IMR-90 (cell line): ENCODE measurements at regions not wholly inside any gene's neighbourhood (a gene's known extent, or its start where the extent isn't known, plus 50 kb on each side); places are given as distances from the start of the nearest gene placed in this dataset.

Experiments used
- ATAC-seq: fragments of 200-7000 bp; cut with Tn5 transposase; 2 replicates; pipeline ENCODE4 v1.9.1; 2020; ENCODE audit warnings: low read depth, mild to moderate bottlenecking, moderate library complexity
- BruUV-seq: library from RNA; stranded (reverse); fragments of 400-500 nt; replicated peaks from 2 replicates; lab custom pipeline; 2021; lab: Mats Ljungman, UMichigan
- CTCF ChIA-PET: fragments of 300-600 bp; formaldehyde crosslinking; extraction: SDS; loops from one replicate; lab custom pipeline; 2021; ENCODE audit warnings: antibody characterized with exemption; lab: Yijun Ruan, JAX
- POLR2A ChIA-PET: fragments of 300-600 bp; sonication (Branson Sonifier 250); formaldehyde crosslinking; loops from one replicate; lab custom pipeline; 2022; ENCODE audit warnings: antibody characterized with exemption; ENCODE audit not compliant: unreplicated experiment; lab: Charles Lee
- DNase-seq: peaks from one replicate; pipeline ENCODE4 v3.0.0; 2013
- H2AFZ ChIP-seq: replicated peaks from 2 replicates; pipeline ENCODE3; 2013; ENCODE audit warnings: low read length, mild to moderate bottlenecking; ENCODE audit not compliant: poor library complexity
- H2AK5ac ChIP-seq: 2 replicates; pipeline ENCODE4 v1.6.1; 2013; ENCODE audit warnings: low read depth, low read length, inconsistent platforms
- H2AK9ac ChIP-seq: replicated peaks from 2 replicates; pipeline ENCODE3; 2013; ENCODE audit warnings: mild to moderate bottlenecking, low read depth, low read length, moderate library complexity; ENCODE audit not compliant: poor library complexity
- H2BK120ac ChIP-seq: 2 replicates; pipeline ENCODE4 v1.6.1; 2013; ENCODE audit warnings: low read depth, low read length, inconsistent platforms
- H2BK15ac ChIP-seq: 3 replicates; pipeline ENCODE4 v1.6.1; 2013; ENCODE audit warnings: low read depth, low read length, inconsistent platforms
- H2BK20ac ChIP-seq: 2 replicates; pipeline ENCODE4 v1.6.1; 2013; ENCODE audit warnings: low read depth, mild to moderate bottlenecking, inconsistent platforms, low read length, moderate library complexity
- H2BK5ac ChIP-seq: 2 replicates; pipeline ENCODE4 v1.6.1; 2013; ENCODE audit warnings: mild to moderate bottlenecking, low read depth, low read length, inconsistent platforms; ENCODE audit not compliant: poor library complexity, severe bottlenecking
- H3K14ac ChIP-seq: replicated peaks from 2 replicates; pipeline ENCODE4 v1.6.1; 2013; ENCODE audit warnings: low read depth, low read length, inconsistent platforms
- H3K18ac ChIP-seq: 2 replicates; pipeline ENCODE4 v1.6.1; 2013; ENCODE audit warnings: low read depth, low read length, control low read depth
- H3K23ac ChIP-seq: 2 replicates; pipeline ENCODE4 v1.6.1; 2013; ENCODE audit warnings: low read depth, low read length, inconsistent platforms
- H3K27ac ChIP-seq: 2 replicates; pipeline ENCODE4 v1.5.1; 2013; ENCODE audit warnings: mild to moderate bottlenecking, control low read depth, low read length; ENCODE audit not compliant: insufficient read depth
- H3K27me3 ChIP-seq: 2 replicates; pipeline ENCODE4 v1.6.1; 2013; ENCODE audit warnings: low read length; ENCODE audit not compliant: control insufficient read depth, insufficient read depth
- H3K36me3 ChIP-seq: 2 replicates; pipeline ENCODE4 v1.6.1; 2013; ENCODE audit warnings: low read length, mixed read lengths; ENCODE audit not compliant: control insufficient read depth, insufficient read depth
- H3K4ac ChIP-seq: 2 replicates; pipeline ENCODE4 v1.6.1; 2013; ENCODE audit warnings: low read depth, low read length, inconsistent platforms
- H3K4me1 ChIP-seq: 2 replicates; pipeline ENCODE4 v1.6.1; 2013; ENCODE audit warnings: low read length, mixed read lengths; ENCODE audit not compliant: control insufficient read depth, insufficient read depth
- H3K4me2 ChIP-seq: 2 replicates; pipeline ENCODE4 v1.6.1; 2013; ENCODE audit warnings: low read depth, mild to moderate bottlenecking, control low read depth, low read length, moderate library complexity
- H3K4me3 ChIP-seq: 2 replicates; pipeline ENCODE4 v1.5.1; 2013; ENCODE audit warnings: low read depth, mild to moderate bottlenecking, control low read depth, low read length, moderate library complexity; ENCODE audit not compliant: insufficient read depth
- H3K56ac ChIP-seq: 2 replicates; pipeline ENCODE4 v1.6.1; 2013; ENCODE audit warnings: low read length, inconsistent platforms; ENCODE audit not compliant: insufficient read depth; ENCODE audit errors: extremely low read depth
- H3K79me1 ChIP-seq, 2 experiments: 2 replicates each; pipeline ENCODE4 v1.6.1; 2013; ENCODE audit warnings: low read length in 2 of 2, inconsistent platforms in 1 of 2, low read depth in 1 of 2
- H3K9ac ChIP-seq: 2 replicates; pipeline ENCODE4 v1.6.1; 2013; ENCODE audit warnings: low read depth, low read length, control low read depth
- H3K9me1 ChIP-seq: 2 replicates; pipeline ENCODE4 v1.6.1; 2013; ENCODE audit warnings: low read length, inconsistent platforms; ENCODE audit not compliant: insufficient read depth
- H3K9me3 ChIP-seq: 2 replicates; pipeline ENCODE4 v1.6.1; 2013; ENCODE audit warnings: low read length; ENCODE audit not compliant: control insufficient read depth, insufficient read depth
- H4K20me1 ChIP-seq: 2 replicates; pipeline ENCODE4 v1.6.1; 2013; ENCODE audit warnings: low read length, inconsistent platforms; ENCODE audit not compliant: insufficient read depth
- H4K5ac ChIP-seq: 2 replicates; pipeline ENCODE4 v1.6.1; 2013; ENCODE audit warnings: mild to moderate bottlenecking, low read depth, low read length, control low read depth
- H4K8ac ChIP-seq, 2 experiments: 2 replicates each; pipeline ENCODE4 v1.6.1; 2013; ENCODE audit warnings: low read depth in 2 of 2, low read length in 2 of 2, control low read depth in 1 of 2, inconsistent platforms in 1 of 2
- H4K91ac ChIP-seq: 2 replicates; pipeline ENCODE4 v1.6.1; 2013; ENCODE audit warnings: low read depth, low read length, inconsistent platforms; ENCODE audit not compliant: insufficient read depth
- WGBS, 2 experiments: methylation state at CpG; one replicate each; pipeline versions ENCODE4 v1.1.5 to v1.1.7; 2013; ENCODE audit warnings: missing lambda C conversion rate in 2 of 2; ENCODE audit not compliant: insufficient read length in 1 of 2; ENCODE audit errors: extremely low coverage in 2 of 2; 5-methylcytosine and 5-hydroxymethylcytosine counted together
- dilution Hi-C: fragments of 300-500 bp; cut with HindIII; formaldehyde crosslinking; loops from one replicate; pipeline ENCODE4 v1.14.3; 2018; ENCODE audit warnings: low sequenced_read_pairs; ENCODE audit not compliant: unreplicated experiment
- in situ Hi-C: fragments of 300-500 bp; cut with MboI; formaldehyde crosslinking; loops from 3 replicates; pipeline ENCODE4 v1.14.3; 2019; ENCODE audit warnings: low sequenced_read_pairs, inconsistent platforms, mixed read lengths
- intact Hi-C: fragments of 100-400 bp; cut with micrococcal nuclease; formaldehyde crosslinking; loops from 2 replicates; pipeline ENCODE4 v1.10.0; 2022
- TF ChIP-seq, protein P1 (sequence below): fragments of 150-350 bp; IDR thresholded peaks from 2 replicates; pipeline ENCODE4 v1.6.1; 2017; ENCODE audit warnings: mild to moderate bottlenecking, antibody characterized with exemption, low read length, low read depth

DNA sequence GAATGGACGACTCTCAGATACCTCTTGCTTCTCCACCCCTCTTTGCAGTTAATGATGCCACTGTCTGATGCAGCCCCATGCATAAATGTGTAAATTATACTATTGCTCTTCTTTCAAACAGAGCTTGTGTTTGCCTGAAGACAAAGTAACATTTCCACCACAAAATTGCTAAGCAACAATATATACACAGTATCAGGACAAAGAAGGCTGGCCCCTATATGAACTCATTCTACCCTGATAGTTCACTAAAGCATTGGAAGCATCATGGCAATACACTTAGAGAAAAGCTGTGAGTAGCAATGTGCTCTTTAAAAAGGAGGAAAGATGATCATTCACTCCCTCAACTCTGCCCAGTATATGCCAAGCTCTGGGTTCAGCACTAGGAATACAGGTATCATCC lies 427.0 kb upstream of the CPEB2 start:
- H2BK15ac ChIP-seq, result no peak overlapping the region
- no peak overlapping the region for H3K4me2 ChIP-seq
- H2BK5ac ChIP-seq, result no peak overlapping the region
- dilution Hi-C loops (no loop called here), intact Hi-C loops (no loop called here), in situ Hi-C loops (no loop called here)
- H3K23ac ChIP-seq, result no peak overlapping the region
- no peak overlapping the region for H2BK120ac ChIP-seq
- WGBS, 2 experiments, result no CpG with 5 or more reads among the region's 1 CpG
- H3K18ac ChIP-seq, result no peak overlapping the region
- no peak overlapping the region for H2BK20ac ChIP-seq
- no peak overlapping the region for H2AK9ac ChIP-seq
- no peak overlapping the region for H3K4ac ChIP-seq
- no peak overlapping the region for H4K91ac ChIP-seq
- TF ChIP-seq, protein P1, sequence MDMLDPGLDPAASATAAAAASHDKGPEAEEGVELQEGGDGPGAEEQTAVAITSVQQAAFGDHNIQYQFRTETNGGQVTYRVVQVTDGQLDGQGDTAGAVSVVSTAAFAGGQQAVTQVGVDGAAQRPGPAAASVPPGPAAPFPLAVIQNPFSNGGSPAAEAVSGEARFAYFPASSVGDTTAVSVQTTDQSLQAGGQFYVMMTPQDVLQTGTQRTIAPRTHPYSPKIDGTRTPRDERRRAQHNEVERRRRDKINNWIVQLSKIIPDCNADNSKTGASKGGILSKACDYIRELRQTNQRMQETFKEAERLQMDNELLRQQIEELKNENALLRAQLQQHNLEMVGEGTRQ, result no peak
- H3K9me1 ChIP-seq, result no peaks in the 10 kb centered on the region
- no peaks in the 10 kb centered on the region for H4K20me1 ChIP-seq
- no peaks in the 10 kb centered on the region for H3K36me3 ChIP-seq
- H4K5ac ChIP-seq, result no peak overlapping the region
- BruUV-seq, result no TSS peak
- H3K79me1 ChIP-seq, result no peaks in the 10 kb centered on the region
- H3K4me1 ChIP-seq, result no peaks in the 10 kb centered on the region
- no peak overlapping the region for H3K14ac ChIP-seq
- no peak overlapping the region for H3K9ac ChIP-seq
- CTCF ChIA-PET, result no interaction called here
- no peak for ATAC-seq
- H2AFZ ChIP-seq, result no peak overlapping the region
- H2AK5ac ChIP-seq, result no peak overlapping the region
- no peak overlapping the region for H3K56ac ChIP-seq
- H3K4me3 ChIP-seq, result no peak overlapping the region
- no peak for DNase-seq
- no peak overlapping the region for H3K27ac ChIP-seq
- H3K9me3 ChIP-seq, result no peaks in the 10 kb centered on the region; the same call in none of the 2 replicates
- no peaks in the 10 kb centered on the region for H3K27me3 ChIP-seq
- H4K8ac ChIP-seq, result no peak overlapping the region
- POLR2A ChIA-PET, result no interaction called here
